Tibial nerve (tissue), 4 donors: ENCODE measurements at regions not wholly inside any gene's neighbourhood (a gene's known extent, or its start where the extent isn't known, plus 50 kb on each side); places are given as distances from the start of the nearest gene placed in this dataset.

Source experiments
- DNase-seq, 2 donors: peaks; one replicate each; pipeline ENCODE4 v3.0.0-alpha.2; 2019; ENCODE audit warnings: low spot score in 2 of 2
- H3K27ac ChIP-seq, 4 donors: fragments of 200-600 bp; sonication (generic) in 3 of 4; one replicate each; pipeline ENCODE4 v1.5.1; 2017 to 2019; ENCODE audit warnings: mild to moderate bottlenecking in 1 of 4
- H3K27me3 ChIP-seq, 2 donors: fragments of 200-600 bp; sonication (generic) in 1 of 2; one replicate each; pipeline versions ENCODE4 v1.5.1 to v1.6.0; 2017 to 2019
- H3K36me3 ChIP-seq, 3 donors: fragments of 200-600 bp; sonication (generic); one replicate each; pipeline ENCODE4 v1.5.1; 2018 to 2019
- H3K4me1 ChIP-seq, 4 donors: fragments of 200-600 bp; sonication (generic) in 3 of 4; one replicate each; pipeline ENCODE4 v1.5.1; 2017 to 2019
- H3K4me3 ChIP-seq, 4 donors: fragments of 200-600 bp; sonication (generic) in 3 of 4; one replicate each; pipeline ENCODE4 v1.5.1; 2017 to 2019; ENCODE audit warnings: mild to moderate bottlenecking in 1 of 4, moderate library complexity in 1 of 4
- H3K9me3 ChIP-seq, 4 donors: fragments of 200-600 bp; sonication (generic) in 3 of 4; one replicate each; pipeline ENCODE4 v1.5.1; 2017 to 2019
- CTCF ChIP-seq, 5 experiments: fragments of 200-600 bp in 3 of 5; fragments of 450-650 bp in 2 of 5; sonication (generic) in 3 of 5; IDR thresholded peaks; one replicate each; pipeline ENCODE4 v1.5.1; 2016 to 2019; ENCODE audit warnings: antibody characterized with exemption in 5 of 5, mild to moderate bottlenecking in 3 of 5, moderate library complexity in 2 of 5
- EP300 ChIP-seq, 2 donors: sonication (generic); formaldehyde crosslinking; IDR thresholded peaks; one replicate each; pipeline ENCODE4 v1.6.1; 2017; ENCODE audit warnings: antibody characterized with exemption in 2 of 2, mild to moderate bottlenecking in 1 of 2
- POLR2A ChIP-seq, 2 donors: fragments of 450-650 bp; IDR thresholded peaks; one replicate each; pipeline ENCODE4 v1.6.1; 2017; ENCODE audit warnings: antibody characterized with exemption in 2 of 2, mild to moderate bottlenecking in 2 of 2, moderate library complexity in 2 of 2
- WGBS, 2 donors: methylation state at CpG; one replicate each; pipeline ENCODE4 v1.1.5; 2018; 5-methylcytosine and 5-hydroxymethylcytosine counted together

- no peaks in the 10 kb centered on the region for H3K9me3 ChIP-seq
- H3K27ac ChIP-seq, result no peak overlapping the region
- no peaks in the 10 kb centered on the region for H3K36me3 ChIP-seq
- no peak overlapping the region for H3K4me3 ChIP-seq
- H3K27me3 ChIP-seq, result no peaks in the 10 kb centered on the region
- no peak for DNase-seq
- WGBS, 2 donors, result 45 to 48% methylated on average over 2 of the region's 2 CpGs
- TF ChIP-seq EP300 (IDR thresholded peaks at IDR 0.05) (no peak), CTCF (IDR thresholded peaks at IDR 0.05) (no peak)
- no peaks in the 10 kb centered on the region for H3K4me1 ChIP-seq
Measured at GRCh38 chr11:81870815-81871214, 862.8 kb downstream of the FAM181B start.

- Histone ChIP-seq H3K36me3 (no peaks in the 10 kb centered on the region), H3K27me3 (no peaks in the 10 kb centered on the region), H3K27ac (no peak overlapping the region), H3K9me3 (no peaks in the 10 kb centered on the region), H3K4me1 (no peaks in the 10 kb centered on the region), H3K4me3 (no peak overlapping the region)
- no peak for DNase-seq
- TF ChIP-seq CTCF (IDR thresholded peaks at IDR 0.05) (no peak), POLR2A (IDR thresholded peaks at IDR 0.05) (no peak), EP300 (IDR thresholded peaks at IDR 0.05) (no peak)
- WGBS, 2 donors, result 25 to 28% methylated on average over 3 of the region's 3 CpGs
Measured at GRCh38 chr11:81870066-81870412, 863.6 kb downstream of the FAM181B start.

- TF ChIP-seq POLR2A (IDR thresholded peaks at IDR 0.05) (no peak), EP300 (IDR thresholded peaks at IDR 0.05) (no peak), CTCF (IDR thresholded peaks at IDR 0.05) (no peak)
- no peak for DNase-seq
- Histone ChIP-seq H3K4me1 (no peaks in the 10 kb centered on the region), H3K27me3 (no peaks in the 10 kb centered on the region), H3K27ac (no peak overlapping the region), H3K9me3 (no peaks in the 10 kb centered on the region), H3K4me3 (no peak overlapping the region), H3K36me3 (no peaks in the 10 kb centered on the region)
- WGBS, 2 donors, result 79 to 84% methylated on average over 1 of the region's 1 CpG
Measured at GRCh38 chr11:81869351-81870065, 864.2 kb downstream of the FAM181B start.

GRCh38 chr11:81866896-81867295, 866.8 kb downstream of the FAM181B start:
- TF ChIP-seq EP300 (IDR thresholded peaks at IDR 0.05), result no peak
- TF ChIP-seq POLR2A (IDR thresholded peaks at IDR 0.05), result no peak
- TF ChIP-seq CTCF (IDR thresholded peaks at IDR 0.05), result no peak
- WGBS, 2 donors, result 33 to 39% methylated on average over 2 of the region's 2 CpGs
- Histone ChIP-seq H3K4me1 (no peaks in the 10 kb centered on the region), H3K9me3 (no peaks in the 10 kb centered on the region), H3K27me3 (no peaks in the 10 kb centered on the region), H3K36me3 (no peaks in the 10 kb centered on the region), H3K27ac (no peak overlapping the region), H3K4me3 (no peak overlapping the region)
- DNase-seq, result no peak

GRCh38 chr11:81857386-81857785, 876.3 kb downstream of the FAM181B start:
- H3K27me3 ChIP-seq, result no peaks in the 10 kb centered on the region
- no peak overlapping the region for H3K4me3 ChIP-seq
- H3K4me1 ChIP-seq, result no peaks in the 10 kb centered on the region
- no peak for TF ChIP-seq POLR2A (IDR thresholded peaks at IDR 0.05)
- TF ChIP-seq EP300 (IDR thresholded peaks at IDR 0.05), result no peak
- no peak for TF ChIP-seq CTCF (IDR thresholded peaks at IDR 0.05)
- WGBS, 2 donors, result 57 to 64% methylated on average over 4 of the region's 4 CpGs
- DNase-seq, result no peak
- H3K27ac ChIP-seq, result no peak overlapping the region
- H3K9me3 ChIP-seq, result no peaks in the 10 kb centered on the region
- no peaks in the 10 kb centered on the region for H3K36me3 ChIP-seq
